ENCODE measurements at regions not wholly inside any gene's neighbourhood (a gene's known extent, or its start where the extent isn't known, plus 50 kb on each side); places are given as distances from the start of the nearest gene placed in this dataset.
A peak's percentile ranks its signal among the peaks of the same experiment; 100 is the strongest.

GRCh38 chr5:67283988-67284487, 87.4 kb upstream of the CD180 start:
- DNase-seq (ENCODE audit: low spot score): no peak
- 78% methylated on average over 4 of the region's 4 CpGs for WGBS
- TF ChIP-seq GABPA (IDR thresholded peaks at IDR 0.05 in 1 of 2, conservative IDR thresholded peaks at IDR 0.05 in 1 of 2): no peak
- TF ChIP-seq ZBTB33 (IDR thresholded peaks at IDR 0.05): no peak
- TF ChIP-seq NR2F2 (IDR thresholded peaks at IDR 0.05): no peak

DNA sequence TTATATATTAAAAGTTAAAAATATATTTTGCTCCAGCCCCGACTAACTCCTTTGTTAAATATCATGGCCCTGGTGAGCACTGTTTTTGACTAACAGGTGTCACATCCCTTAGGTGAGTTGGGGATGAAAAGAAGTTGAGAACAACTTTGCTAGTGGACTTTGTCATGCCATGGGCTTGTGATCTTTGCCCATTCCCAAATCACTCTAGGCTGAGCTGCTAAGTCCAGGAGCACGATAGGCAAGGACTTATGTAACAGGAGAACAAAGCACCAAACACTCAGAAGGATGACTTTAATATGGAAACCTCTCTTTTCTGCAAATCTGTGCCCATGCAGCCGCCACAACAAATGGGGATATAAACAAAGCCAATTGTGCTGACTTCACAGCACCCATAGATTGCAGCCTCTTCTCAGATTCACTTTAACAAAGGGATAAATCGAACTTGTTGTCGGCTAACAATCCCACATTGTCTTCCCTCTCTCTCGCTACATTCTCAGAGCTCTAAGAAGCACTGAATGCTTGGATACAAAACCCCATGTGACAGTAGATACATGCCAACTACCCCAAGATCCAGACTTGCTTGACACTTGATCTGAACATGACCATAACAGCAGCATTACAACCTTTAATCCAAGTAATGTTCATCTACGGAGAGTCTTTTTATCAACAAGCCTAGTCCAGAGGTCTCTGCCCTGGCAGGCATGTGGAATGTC, 86.8 kb upstream of the CD180 start:
- WGBS: 73% methylated on average over 7 of the region's 7 CpGs
- Histone ChIP-seq H3K27me3 (ENCODE audit: control insufficient read depth in 4 of 4, insufficient read depth in 4 of 4, low read length in 3 of 4) (no peaks in the 10 kb centered on the region), H3K9me3 (ENCODE audit: control insufficient read depth in 4 of 4, low read length in 3 of 4) (peaks cover 4 to 12% (median 7%) of the 10 kb centered on the region in 4 donors), H3K9ac (ENCODE audit: low read depth in 1 of 2, low read length in 2 of 2) (no peak overlapping the region), H3K36me3 (ENCODE audit: control insufficient read depth in 4 of 4, insufficient read depth in 3 of 4, low read depth in 1 of 4, low read length in 3 of 4) (no peaks in the 10 kb centered on the region), H3K27ac (ENCODE audit: low read depth in 1 of 2, low read length in 2 of 2) (no peak overlapping the region), H3K4me3 (ENCODE audit: low read depth in 1 of 3, low read length in 3 of 3) (no peak overlapping the region), H3K4me1 (ENCODE audit: control insufficient read depth in 4 of 4, insufficient read depth in 4 of 4, low read length in 3 of 4) (peaks cover 0 to 5% (median 0%) of the 10 kb centered on the region in 4 donors)
- TF ChIP-seq ZBTB33 (IDR thresholded peaks at IDR 0.05): no peak
- peak; percentile 74 to 81 for TF ChIP-seq HNF4A (conservative IDR thresholded peaks at IDR 0.05)
- TF ChIP-seq NR2F2 (IDR thresholded peaks at IDR 0.05): peak; percentile 27
- TF ChIP-seq YY1 (IDR thresholded peaks at IDR 0.05): no peak
- DNase-seq (ENCODE audit: low spot score): no peak

More at GRCh38 chr5:67283988-67284487, 87.4 kb upstream of the CD180 start:
- no peak overlapping the region for H3K4me3 ChIP-seq (ENCODE audit: low read depth in 1 of 3, low read length in 3 of 3)
- peaks cover 1 to 6% (median 3%) of the 10 kb centered on the region in 4 donors for H3K9me3 ChIP-seq (ENCODE audit: control insufficient read depth in 4 of 4, low read length in 3 of 4)
- no peaks in the 10 kb centered on the region for H3K36me3 ChIP-seq (ENCODE audit: control insufficient read depth in 4 of 4, insufficient read depth in 3 of 4, low read depth in 1 of 4, low read length in 3 of 4)
- peaks cover 0 to 5% (median 0%) of the 10 kb centered on the region in 4 donors for H3K4me1 ChIP-seq (ENCODE audit: control insufficient read depth in 4 of 4, insufficient read depth in 4 of 4, low read length in 3 of 4)
- no peak overlapping the region for H3K27ac ChIP-seq (ENCODE audit: low read depth in 1 of 2, low read length in 2 of 2)
- H3K27me3 ChIP-seq (ENCODE audit: control insufficient read depth in 4 of 4, insufficient read depth in 4 of 4, low read length in 3 of 4): no peaks in the 10 kb centered on the region
- no peak overlapping the region for H3K9ac ChIP-seq (ENCODE audit: low read depth in 1 of 2, low read length in 2 of 2)

- 83% methylated on average over 2 of the region's 2 CpGs for WGBS
- Histone ChIP-seq H3K9ac (ENCODE audit: low read depth in 1 of 2, low read length in 2 of 2) (no peak overlapping the region), H3K4me3 (ENCODE audit: low read depth in 1 of 3, low read length in 3 of 3) (no peak overlapping the region), H3K27ac (ENCODE audit: low read depth in 1 of 2, low read length in 2 of 2) (no peak overlapping the region), H3K9me3 (ENCODE audit: control insufficient read depth in 4 of 4, low read length in 3 of 4) (peaks cover 6 to 19% (median 11%) of the 10 kb centered on the region in 4 donors), H3K4me1 (ENCODE audit: control insufficient read depth in 4 of 4, insufficient read depth in 4 of 4, low read length in 3 of 4) (peaks cover 0 to 5% (median 0%) of the 10 kb centered on the region in 4 donors), H3K27me3 (ENCODE audit: control insufficient read depth in 4 of 4, insufficient read depth in 4 of 4, low read length in 3 of 4) (no peaks in the 10 kb centered on the region), H3K36me3 (ENCODE audit: control insufficient read depth in 4 of 4, insufficient read depth in 3 of 4, low read depth in 1 of 4, low read length in 3 of 4) (no peaks in the 10 kb centered on the region)
- DNase-seq (ENCODE audit: low spot score): no peak
- TF ChIP-seq FOXA2 (IDR thresholded peaks at IDR 0.05) (no peak), SP1 (IDR thresholded peaks at IDR 0.05) (no peak), YY1 (IDR thresholded peaks at IDR 0.05) (no peak), RAD21 (IDR thresholded peaks at IDR 0.05) (no peak), TAF1 (conservative IDR thresholded peaks at IDR 0.05) (no peak), NR2F2 (IDR thresholded peaks at IDR 0.05) (no peak)
- TF ChIP-seq, protein P1, sequence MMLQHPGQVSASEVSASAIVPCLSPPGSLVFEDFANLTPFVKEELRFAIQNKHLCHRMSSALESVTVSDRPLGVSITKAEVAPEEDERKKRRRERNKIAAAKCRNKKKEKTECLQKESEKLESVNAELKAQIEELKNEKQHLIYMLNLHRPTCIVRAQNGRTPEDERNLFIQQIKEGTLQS (IDR thresholded peaks at IDR 0.05): no peak
These were observed 85.3 kb upstream of the CD180 start for GRCh38 chr5:67281874-67282273.

Measured in liver (tissue), 7 donors.